ENCODE measurements at regions not wholly inside any gene's neighbourhood (a gene's known extent, or its start where the extent isn't known, plus 50 kb on each side); places are given as distances from the start of the nearest gene placed in this dataset.

- Histone ChIP-seq H3K36me3 (ENCODE audit: control insufficient read depth in 1 of 2, insufficient read depth in 2 of 2, low read length in 2 of 2) (no peaks in the 10 kb centered on the region), H3K9me3 (ENCODE audit: control insufficient read depth in 1 of 2, insufficient read depth in 1 of 2, low read depth in 1 of 2, low read length in 2 of 2) (no peaks in the 10 kb centered on the region), H4K20me1 (ENCODE audit: insufficient read depth) (no peaks in the 10 kb centered on the region), H3K27ac (ENCODE audit: low read depth, low read length) (no peak overlapping the region), H3K4me3 (replicated peaks in 1 of 2; ENCODE audit: low read depth in 1 of 2, low read length in 2 of 2) (no peak overlapping the region), H3K9me2 (ENCODE audit: insufficient read depth) (no peaks in the 10 kb centered on the region), H3K27me3 (ENCODE audit: insufficient read depth, low read length) (no peaks in the 10 kb centered on the region), H3K79me2 (ENCODE audit: insufficient read depth, low read length) (no peaks in the 10 kb centered on the region), H2AFZ (ENCODE audit: low read depth, low read length, poor library complexity, severe bottlenecking) (no peak overlapping the region), H3K4me2 (ENCODE audit: low read length) (no peak overlapping the region), H3K9ac (ENCODE audit: low read length) (no peak overlapping the region), H3K4me1 (ENCODE audit: control insufficient read depth in 1 of 2, insufficient read depth in 2 of 2, low read length in 2 of 2) (no peaks in the 10 kb centered on the region)
- ATAC-seq, result no peak
- ChIA-PET POLR2A (no interaction called here), CTCF (no interaction called here), RAD21 (ENCODE audit: low non-redundant PET in 1 of 2, low total read pairs in 2 of 2, uncharacterized antibody in 2 of 2, unreplicated experiment in 2 of 2) (no interaction called here)
- no TSS peak for BruUV-seq (replicated peaks)
- intact Hi-C loops (cut with micrococcal nuclease), result no loop called here
- no peak for DNase-seq (ENCODE audit: low read depth, low spot score)
- TF ChIP-seq POLR2A (IDR thresholded peaks at IDR 0.05; ENCODE audit: borderline replicate concordance, extremely low read depth, insufficient read depth, insufficient read length) (no peak), SP1 (IDR thresholded peaks at IDR 0.05; ENCODE audit: low read depth) (no peak), ZBTB33 (IDR thresholded peaks at IDR 0.05; ENCODE audit: extremely low read depth, insufficient replicate concordance, low read length) (no peak), EZH2phosphoT487 (IDR thresholded peaks at IDR 0.05; ENCODE audit: borderline replicate concordance) (no peak), ELF1 (IDR thresholded peaks at IDR 0.05; ENCODE audit: borderline replicate concordance, low read depth) (no peak)
Observed at GRCh38 chr6:156123731-156124130, 653.4 kb upstream of the ARID1B start.

GRCh38 chr6:156121973-156122372, 655.2 kb upstream of the ARID1B start:
- Histone ChIP-seq H2AFZ (ENCODE audit: low read depth, low read length, poor library complexity, severe bottlenecking) (no peak overlapping the region), H3K27ac (ENCODE audit: low read depth, low read length) (no peak overlapping the region), H3K9me3 (ENCODE audit: control insufficient read depth in 1 of 2, insufficient read depth in 1 of 2, low read depth in 1 of 2, low read length in 2 of 2) (no peaks in the 10 kb centered on the region), H3K79me2 (ENCODE audit: insufficient read depth, low read length) (no peaks in the 10 kb centered on the region), H3K9me2 (ENCODE audit: insufficient read depth) (no peaks in the 10 kb centered on the region), H3K4me3 (replicated peaks in 1 of 2; ENCODE audit: low read depth in 1 of 2, low read length in 2 of 2) (no peak overlapping the region), H4K20me1 (ENCODE audit: insufficient read depth) (no peaks in the 10 kb centered on the region), H3K4me1 (ENCODE audit: control insufficient read depth in 1 of 2, insufficient read depth in 2 of 2, low read length in 2 of 2) (no peaks in the 10 kb centered on the region), H3K36me3 (ENCODE audit: control insufficient read depth in 1 of 2, insufficient read depth in 2 of 2, low read length in 2 of 2) (no peaks in the 10 kb centered on the region), H3K27me3 (ENCODE audit: insufficient read depth, low read length) (no peaks in the 10 kb centered on the region), H3K4me2 (ENCODE audit: low read length) (no peak overlapping the region), H3K9ac (ENCODE audit: low read length) (no peak overlapping the region)
- no peak for ATAC-seq
- POLR2A ChIA-PET, result no interaction called here
- no TSS peak for BruUV-seq (replicated peaks)
- intact Hi-C loops (cut with micrococcal nuclease), result no loop called here
- CTCF ChIA-PET, result no interaction called here
- DNase-seq (ENCODE audit: low read depth, low spot score), result no peak
- RAD21 ChIA-PET (ENCODE audit: low non-redundant PET in 1 of 2, low total read pairs in 2 of 2, uncharacterized antibody in 2 of 2, unreplicated experiment in 2 of 2), result no interaction called here
- TF ChIP-seq CTCF (IDR thresholded peaks at IDR 0.05 in 2 of 3, conservative IDR thresholded peaks at IDR 0.05 in 1 of 3; ENCODE audit: borderline replicate concordance in 1 of 3, insufficient read depth in 1 of 3, low read depth in 2 of 3, low read length in 2 of 3) (no peak), ZBTB33 (IDR thresholded peaks at IDR 0.05; ENCODE audit: extremely low read depth, insufficient replicate concordance, low read length) (no peak), EZH2phosphoT487 (IDR thresholded peaks at IDR 0.05; ENCODE audit: borderline replicate concordance) (no peak), EZH2 (IDR thresholded peaks at IDR 0.05) (no peak), ATF3 (IDR thresholded peaks at IDR 0.05) (no peak), SP1 (IDR thresholded peaks at IDR 0.05; ENCODE audit: low read depth) (no peak), ZFX (IDR thresholded peaks at IDR 0.05) (no peak), YY1 (IDR thresholded peaks at IDR 0.05; ENCODE audit: extremely low read depth, insufficient replicate concordance, low read depth, low read length) (no peak), POLR2A (IDR thresholded peaks at IDR 0.05; ENCODE audit: borderline replicate concordance, extremely low read depth, insufficient read depth, insufficient read length) (no peak)
